HG03097 (cell line): ENCODE measurements at regions not wholly inside any gene's neighbourhood (a gene's known extent, or its start where the extent isn't known, plus 50 kb on each side); places are given as distances from the start of the nearest gene placed in this dataset.

ENCODE experiments used
- ATAC-seq: cut with Tn5 transposase; IDR thresholded peaks from one replicate; pipeline ENCODE4 v1.9.1; 2021; ENCODE audit not compliant: unreplicated experiment, low FRiP score

DNA sequence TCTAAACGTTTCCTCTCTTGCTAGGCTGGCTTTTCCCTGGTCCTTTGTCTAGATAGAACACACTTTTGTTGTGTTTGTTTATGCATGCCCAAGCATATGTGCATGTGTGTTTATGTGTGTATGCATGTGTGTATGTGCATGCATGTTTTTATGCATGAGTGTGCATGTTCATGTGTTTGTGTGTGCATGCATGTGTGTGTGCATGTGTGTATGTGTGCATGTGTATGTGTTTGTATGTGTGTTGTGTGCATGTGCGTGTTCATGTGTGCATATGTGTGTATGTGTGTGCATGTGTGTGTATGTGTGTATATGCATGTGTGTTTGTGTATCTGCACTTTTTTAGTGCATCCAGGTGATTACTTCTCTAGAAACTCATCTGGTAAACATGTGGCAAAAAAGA, 558.0 kb downstream of the GALR1 start:
- ATAC-seq: no peak

DNA sequence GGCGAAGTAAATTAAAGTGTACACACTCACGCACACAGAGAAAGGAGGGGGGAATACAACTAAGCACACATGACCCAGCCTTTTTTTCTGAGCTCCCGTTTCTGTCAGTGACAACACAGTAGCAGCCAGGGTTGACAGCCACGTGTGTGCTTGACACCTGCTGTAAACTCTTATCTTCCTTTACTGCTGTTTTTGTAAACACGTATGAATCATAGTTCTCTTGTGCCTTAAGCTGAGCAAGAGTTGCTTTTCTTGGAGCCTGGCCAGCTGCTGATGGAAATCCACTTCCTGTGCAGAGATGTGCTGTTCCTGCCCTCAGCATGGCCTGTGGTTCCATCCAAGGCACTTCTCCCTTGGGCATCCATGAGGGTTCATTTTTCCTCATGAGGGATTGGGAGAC, 561.9 kb downstream of the GALR1 start:
- ATAC-seq: no peak

DNA sequence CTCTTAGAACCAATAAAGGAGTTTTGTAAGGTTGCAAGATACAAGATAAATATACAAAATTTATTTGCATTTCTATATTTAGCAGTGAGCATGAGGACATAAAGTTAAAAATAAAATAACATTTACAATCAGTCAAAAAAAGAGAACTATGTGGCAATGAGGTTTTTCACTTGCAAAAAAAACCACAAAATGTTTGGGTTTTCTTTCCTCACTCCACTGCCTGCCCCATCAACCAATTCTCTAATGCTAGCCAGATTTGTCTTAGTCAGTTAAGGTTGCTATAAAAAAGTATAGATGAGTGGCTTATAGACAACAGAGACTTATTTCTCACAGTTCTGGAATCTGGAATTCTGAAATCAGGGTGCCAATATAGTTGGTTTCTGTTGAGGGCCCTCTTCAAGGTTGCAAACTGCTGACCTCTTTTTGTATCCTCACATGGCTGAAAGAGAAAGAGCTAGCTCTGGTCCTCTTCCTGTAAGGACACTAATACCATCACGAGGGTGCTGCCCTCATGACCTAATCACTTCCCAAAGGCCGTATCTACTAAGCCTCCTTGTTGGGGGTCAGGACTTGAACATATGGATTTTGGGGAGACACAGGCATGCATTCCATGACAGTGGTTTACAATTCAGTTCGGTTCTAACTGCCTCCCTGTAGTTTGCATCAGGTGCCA, 566.2 kb downstream of the GALR1 start:
- ATAC-seq: no peak

GRCh38 chr18:77818328-77818727, 568.7 kb downstream of the GALR1 start:
- no peak for ATAC-seq

- ATAC-seq: no peak
Observed at GRCh38 chr18:77820472-77820871, 570.8 kb downstream of the GALR1 start.

GRCh38 chr18:77821892-77822291, 572.2 kb downstream of the GALR1 start:
- ATAC-seq: no peak

GRCh38 chr18:77822632-77823031, 573.0 kb downstream of the GALR1 start:
- ATAC-seq: no peak

- ATAC-seq: no peak
Observed at GRCh38 chr18:77833807-77834206, 584.2 kb downstream of the GALR1 start.

GRCh38 chr18:77851802-77852201, 602.2 kb downstream of the GALR1 start:
- ATAC-seq: no peak

DNA sequence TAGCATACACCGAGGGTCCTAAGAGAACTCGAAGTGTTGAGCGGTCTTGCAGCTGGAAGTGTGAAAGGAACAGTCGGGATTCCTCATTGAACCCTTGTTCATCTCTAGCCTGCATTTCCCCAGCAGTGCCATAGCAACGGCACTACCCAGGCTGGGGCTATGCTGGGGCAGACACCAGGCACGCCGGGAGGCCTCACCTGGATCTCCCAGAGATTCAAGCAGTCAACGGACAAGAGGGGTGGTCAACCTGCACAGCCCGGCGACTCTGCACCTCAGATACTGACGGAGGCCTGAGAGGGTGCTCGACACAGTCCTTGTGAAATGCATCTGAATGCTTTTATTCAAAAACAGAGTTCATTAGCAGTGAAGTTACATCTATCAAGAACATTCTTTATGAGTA, 604.2 kb downstream of the GALR1 start:
- no peak for ATAC-seq

DNA sequence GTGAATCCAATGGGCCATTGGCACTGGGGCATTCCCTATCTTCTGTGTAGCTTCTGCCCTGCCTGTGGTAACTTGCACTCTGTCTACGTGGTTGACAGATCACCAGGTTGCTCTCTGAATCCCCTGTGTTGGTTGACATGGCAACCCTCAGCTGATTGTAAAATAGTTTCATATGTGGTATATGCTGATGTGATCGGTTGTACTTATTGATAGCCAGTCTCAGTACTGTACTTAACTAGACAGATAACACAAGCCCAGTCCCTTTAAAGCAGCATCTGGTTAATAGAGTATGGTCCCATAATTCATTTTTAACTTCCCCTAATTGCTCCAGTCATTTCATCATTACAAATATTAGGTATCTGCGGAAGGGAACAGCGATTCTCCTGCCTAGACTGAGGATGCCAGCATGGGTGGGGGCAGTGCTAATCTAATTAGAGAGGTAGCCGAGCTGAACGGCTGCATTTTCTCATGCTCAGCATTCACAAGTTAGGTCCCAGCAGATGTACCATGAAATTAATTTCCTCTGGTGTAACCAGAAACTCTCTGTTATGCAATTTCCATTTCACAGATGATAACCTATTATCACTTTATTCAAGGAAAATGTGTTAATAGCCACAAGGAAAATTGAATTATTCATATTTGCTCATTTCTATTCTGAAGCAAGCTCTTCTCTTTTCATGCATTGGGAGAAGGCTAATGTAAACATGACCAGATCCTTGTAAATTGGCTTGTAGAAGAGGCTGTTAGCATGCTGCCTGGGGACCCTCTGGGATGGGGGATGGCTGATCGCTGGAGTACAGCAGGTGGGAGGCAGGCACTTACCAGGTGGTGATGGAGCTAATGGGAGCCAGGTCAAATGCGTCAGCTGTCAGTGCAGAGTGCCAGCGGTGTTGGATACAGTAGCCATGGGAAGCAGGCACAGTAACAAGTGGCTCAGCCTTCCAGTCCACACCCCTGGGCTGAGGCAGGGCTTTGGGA, 608.3 kb downstream of the GALR1 start:
- ATAC-seq: no peak

GRCh38 chr18:77859634-77860033, 610.0 kb downstream of the GALR1 start:
- ATAC-seq: no peak

DNA sequence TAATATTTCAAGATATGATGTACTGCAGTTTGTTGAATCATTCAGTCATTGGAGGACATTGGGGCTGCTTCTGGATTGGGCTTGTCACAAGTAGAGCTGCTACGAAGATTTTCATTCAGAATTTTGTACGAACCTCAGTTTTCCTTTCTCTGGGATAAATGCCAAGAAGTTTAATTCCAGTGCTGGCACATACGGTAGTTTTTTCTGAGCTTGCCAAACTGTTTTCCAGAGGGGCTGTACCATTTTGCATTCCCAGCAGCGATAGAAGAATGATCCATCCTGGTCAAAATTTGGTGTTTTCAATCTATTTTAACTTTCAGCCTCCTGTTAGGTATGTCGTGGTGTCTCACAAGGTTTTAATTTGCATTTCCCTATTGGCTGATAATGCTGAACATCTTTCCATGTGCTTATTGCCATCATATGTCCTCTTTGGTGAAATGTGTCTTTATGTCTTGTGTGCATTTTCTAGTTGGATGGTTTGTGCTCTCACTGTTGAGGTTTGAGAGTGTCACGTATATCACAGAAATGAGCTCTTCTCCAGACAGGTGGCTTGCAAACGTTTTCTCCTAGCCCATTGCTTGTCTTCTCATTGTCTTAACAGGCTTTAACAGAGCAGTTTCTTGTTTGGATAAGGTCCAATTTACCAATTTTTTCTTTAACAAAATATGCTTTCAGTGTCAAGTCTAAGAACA, 612.6 kb downstream of the GALR1 start:
- no peak for ATAC-seq

GRCh38 chr18:77865853-77866252, 616.2 kb downstream of the GALR1 start:
- ATAC-seq: no peak

DNA sequence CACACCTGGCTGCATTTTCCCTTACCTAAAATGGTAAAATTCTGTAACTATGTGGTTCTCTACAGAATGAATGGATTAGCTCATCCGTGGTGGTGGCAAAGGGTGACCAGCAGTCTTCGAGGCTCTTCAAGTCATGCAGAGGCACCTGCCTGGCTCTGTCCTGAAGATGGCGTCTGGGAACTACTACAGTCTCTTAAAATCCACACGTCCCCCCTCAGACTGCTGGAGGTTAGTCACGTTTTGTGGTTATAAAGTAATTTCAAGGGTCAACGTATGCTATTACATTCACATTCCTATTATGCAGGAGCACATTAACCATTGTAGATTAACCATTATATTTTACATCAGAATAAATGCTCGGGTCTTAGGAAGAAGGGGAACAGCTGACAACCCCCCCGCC, 616.7 kb downstream of the GALR1 start:
- ATAC-seq: no peak

- ATAC-seq: no peak
Observed at GRCh38 chr18:77870199-77870598, 620.6 kb downstream of the GALR1 start.

GRCh38 chr18:77870894-77871293, 621.2 kb downstream of the GALR1 start:
- ATAC-seq: no peak

- ATAC-seq: no peak
Observed at GRCh38 chr18:77872166-77872565, 622.5 kb downstream of the GALR1 start.

- no peak for ATAC-seq
Observed at GRCh38 chr18:77876319-77876865, 626.7 kb downstream of the GALR1 start.

- no peak for ATAC-seq
Observed at GRCh38 chr18:77879829-77880228, 630.2 kb downstream of the GALR1 start.

- ATAC-seq: no peak
Observed at GRCh38 chr18:77884454-77884853, 634.8 kb downstream of the GALR1 start.
